KOPT-K1 (cell line): ENCODE measurements at regions not wholly inside any gene's neighbourhood (a gene's known extent, or its start where the extent isn't known, plus 50 kb on each side); places are given as distances from the start of the nearest gene placed in this dataset.

Experiments
- H3K27ac ChIP-seq: fragments of 200-600 bp; sonication (generic); 2 replicates; pipeline ENCODE4 v1.5.1; 2016; ENCODE audit warnings: antibody characterized with exemption, mild to moderate bottlenecking, low read depth, low read length; ENCODE audit not compliant: poor library complexity, severe bottlenecking
- H3K36me3 ChIP-seq: fragments of 200-600 bp; sonication (generic); 2 replicates; pipeline ENCODE4 v1.5.1; 2017; ENCODE audit warnings: antibody characterized with exemption, mild to moderate bottlenecking, low read length, moderate library complexity; ENCODE audit not compliant: insufficient read depth
- H3K9me3 ChIP-seq: fragments of 200-600 bp; sonication (generic); 2 replicates; pipeline ENCODE4 v1.5.1; 2017; ENCODE audit warnings: antibody characterized with exemption, low read length, mild to moderate bottlenecking; ENCODE audit not compliant: insufficient read depth, poor library complexity, severe bottlenecking

DNA sequence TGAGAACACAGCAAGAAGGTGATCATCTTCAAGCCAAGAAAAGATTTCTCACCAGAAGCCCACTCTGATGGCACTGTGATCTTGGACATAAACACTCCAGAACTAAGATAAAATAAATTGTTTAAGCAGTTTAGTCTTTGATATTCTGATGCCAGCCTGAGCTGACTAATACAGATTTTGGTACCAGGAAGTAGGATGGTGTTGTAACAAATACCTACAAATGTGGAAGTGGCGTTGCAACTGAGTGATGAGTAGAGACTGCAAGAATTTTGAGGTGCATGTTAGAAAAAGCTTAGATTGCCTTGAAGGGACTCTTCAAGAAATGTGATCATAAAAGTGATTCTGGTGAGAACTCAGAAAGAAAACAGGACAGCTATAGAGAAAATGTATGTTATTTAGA is 592.4 kb upstream of the DAB2 start:
- no peaks in the 10 kb centered on the region for H3K36me3 ChIP-seq
- peaks cover 11% of the 10 kb centered on the region for H3K9me3 ChIP-seq
- H3K27ac ChIP-seq: no peak overlapping the region

- Histone ChIP-seq H3K9me3 (peaks cover 4% of the 10 kb centered on the region), H3K27ac (no peak overlapping the region)
These were observed 585.7 kb upstream of the DAB2 start for GRCh38 chr5:40010436-40010835.

GRCh38 chr5:40006260-40006659 is 581.5 kb upstream of the DAB2 start:
- no peak overlapping the region for H3K27ac ChIP-seq
- peaks cover 4% of the 10 kb centered on the region for H3K9me3 ChIP-seq
- no peaks in the 10 kb centered on the region for H3K36me3 ChIP-seq

More at GRCh38 chr5:40010436-40010835, 585.7 kb upstream of the DAB2 start:
- no peaks in the 10 kb centered on the region for H3K36me3 ChIP-seq

DNA sequence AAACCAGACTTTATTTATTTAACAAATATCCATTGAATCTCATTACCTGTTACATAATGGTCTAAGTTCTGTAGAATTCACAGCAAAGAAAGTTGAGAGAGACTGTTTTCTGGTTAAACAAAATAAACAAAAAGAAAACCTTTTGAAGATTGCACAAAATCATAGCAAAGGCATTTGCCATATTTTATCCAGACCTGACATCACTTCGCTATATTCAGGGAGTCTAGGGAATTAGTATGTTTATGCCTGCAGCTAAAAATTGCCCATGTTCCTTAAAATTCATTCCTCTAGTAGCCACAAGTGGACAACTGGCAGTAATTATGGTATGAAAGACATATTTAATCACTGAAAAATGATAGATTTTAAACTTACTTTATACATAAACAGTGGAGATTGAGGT is 577.0 kb upstream of the DAB2 start:
- Histone ChIP-seq H3K27ac (no peak overlapping the region), H3K9me3 (no peaks in the 10 kb centered on the region), H3K36me3 (no peaks in the 10 kb centered on the region)

DNA sequence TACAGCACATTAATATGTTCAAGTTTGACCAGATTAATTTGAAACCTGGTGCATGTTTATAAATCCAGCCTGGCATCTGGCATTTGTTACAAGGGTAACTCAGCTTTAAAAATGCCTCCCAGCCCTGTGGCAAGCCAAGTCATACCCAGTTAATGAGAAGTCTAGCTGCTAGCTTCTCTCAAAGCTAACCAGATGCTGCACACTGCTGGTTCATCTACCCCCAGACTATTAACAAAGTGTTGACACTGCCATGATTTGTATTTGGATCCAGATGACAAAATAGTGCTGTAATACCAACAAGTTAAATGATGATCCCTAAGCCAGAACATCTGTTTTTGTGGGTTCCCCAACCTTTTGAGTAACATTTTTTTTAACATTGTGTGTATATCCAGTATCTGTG is 573.7 kb upstream of the DAB2 start:
- no peaks in the 10 kb centered on the region for H3K9me3 ChIP-seq
- H3K36me3 ChIP-seq: no peaks in the 10 kb centered on the region
- H3K27ac ChIP-seq: no peak overlapping the region

GRCh38 chr5:39995990-39996389 is 571.2 kb upstream of the DAB2 start:
- Histone ChIP-seq H3K27ac (no peak overlapping the region), H3K9me3 (no peaks in the 10 kb centered on the region), H3K36me3 (no peaks in the 10 kb centered on the region)

DNA sequence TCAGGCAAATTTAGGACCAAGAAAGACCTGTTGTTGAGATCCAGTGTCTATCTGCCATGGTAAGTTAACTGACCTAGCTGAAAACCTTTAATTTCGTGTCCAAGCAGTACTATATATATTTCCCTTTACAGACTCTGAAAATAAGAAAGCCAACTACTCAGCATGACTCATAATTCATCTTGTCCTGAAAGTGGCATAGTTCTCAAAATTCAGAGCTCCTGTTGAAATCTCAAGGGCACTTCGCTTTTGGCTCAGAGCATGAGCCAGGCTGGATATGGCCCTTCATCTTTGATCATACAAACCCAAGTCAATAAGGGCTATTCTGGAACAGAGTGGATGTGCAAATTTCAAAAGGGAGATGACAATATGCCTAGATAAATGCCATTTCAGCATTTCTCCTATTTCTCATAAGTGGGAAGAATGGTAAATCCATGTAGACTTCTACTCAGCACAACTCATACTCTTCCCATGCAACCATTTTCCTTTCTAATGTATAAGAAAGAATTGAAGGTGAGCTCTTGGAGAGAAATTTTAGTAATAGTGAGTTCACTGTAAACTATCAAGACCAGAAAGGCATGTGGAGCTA is 567.9 kb upstream of the DAB2 start:
- Histone ChIP-seq H3K9me3 (no peaks in the 10 kb centered on the region), H3K27ac (no peak overlapping the region), H3K36me3 (no peaks in the 10 kb centered on the region)

DNA sequence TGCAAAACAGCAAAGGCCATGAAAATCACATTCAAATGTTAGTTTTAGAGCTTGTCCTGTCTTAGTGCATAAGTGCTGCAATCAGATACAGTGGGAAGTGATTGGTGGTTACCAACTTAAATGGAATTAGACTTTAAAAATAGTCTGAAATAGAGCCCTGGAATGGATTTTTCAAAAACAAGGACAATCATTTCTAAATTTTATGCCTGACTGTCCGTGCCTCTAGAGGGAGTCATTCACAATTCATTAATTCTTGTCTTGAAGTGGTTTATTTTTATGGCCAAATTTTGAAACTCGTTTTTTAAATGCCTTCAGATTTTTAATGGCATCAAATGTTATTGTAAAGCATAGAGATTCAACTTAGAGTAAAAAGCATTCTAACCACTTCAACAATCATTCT is 561.8 kb upstream of the DAB2 start:
- Histone ChIP-seq H3K36me3 (no peaks in the 10 kb centered on the region), H3K27ac (no peak overlapping the region), H3K9me3 (no peaks in the 10 kb centered on the region)

DNA sequence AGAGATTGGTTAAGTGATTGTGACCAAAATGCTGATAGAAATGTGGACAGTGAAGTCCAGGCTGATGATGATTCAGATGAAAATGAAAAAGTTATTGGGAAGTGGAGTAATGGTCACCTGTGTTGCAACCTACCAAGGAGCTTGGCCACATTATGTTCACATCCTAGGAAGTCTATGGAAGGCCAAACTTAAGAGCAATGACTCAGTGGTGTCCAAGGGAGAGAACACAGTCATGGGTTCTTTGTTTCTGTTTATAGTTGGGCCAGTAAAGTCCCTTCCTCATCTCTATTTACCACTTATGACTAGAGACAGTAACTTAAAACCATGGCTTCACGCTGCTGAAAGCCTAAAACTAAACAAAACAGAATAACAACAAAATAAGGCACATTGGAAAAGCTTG is 555.3 kb upstream of the DAB2 start:
- Histone ChIP-seq H3K36me3 (no peaks in the 10 kb centered on the region), H3K9me3 (no peaks in the 10 kb centered on the region), H3K27ac (no peak overlapping the region)

- H3K27ac ChIP-seq: no peak overlapping the region
- no peaks in the 10 kb centered on the region for H3K36me3 ChIP-seq
- no peaks in the 10 kb centered on the region for H3K9me3 ChIP-seq
These were observed 552.4 kb upstream of the DAB2 start for GRCh38 chr5:39977066-39977655.

DNA sequence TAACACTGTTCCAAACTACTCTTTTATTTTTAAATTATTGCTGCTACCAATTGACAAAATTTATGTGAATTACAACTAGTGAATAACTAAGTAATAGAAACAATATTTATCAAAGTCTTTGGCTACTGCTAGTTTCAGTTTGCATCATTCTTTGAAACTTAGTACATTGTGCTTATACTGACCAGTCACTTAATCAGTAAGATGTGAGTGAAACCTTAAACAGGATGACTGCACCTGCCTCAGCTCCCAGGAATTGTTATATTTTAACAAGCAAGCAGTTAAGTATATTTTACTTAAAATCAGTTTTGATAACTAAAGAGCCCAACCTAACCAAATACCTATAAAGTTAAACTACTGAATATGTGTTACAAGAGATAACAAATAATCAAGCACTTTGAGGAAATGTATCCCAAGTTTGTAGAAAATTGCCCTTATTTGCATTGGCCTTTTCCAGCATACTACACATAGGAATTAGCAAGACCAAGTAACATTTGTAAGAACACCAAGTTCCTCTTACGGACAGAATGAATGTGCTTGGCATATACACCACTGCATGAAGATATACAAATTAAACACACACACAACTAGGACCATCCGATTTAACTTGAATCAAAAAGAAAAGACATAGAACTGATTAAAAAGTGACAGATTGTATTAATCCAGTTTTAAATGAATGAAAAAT is 545.5 kb upstream of the DAB2 start:
- no peak overlapping the region for H3K27ac ChIP-seq
- H3K36me3 ChIP-seq: no peaks in the 10 kb centered on the region
- no peaks in the 10 kb centered on the region for H3K9me3 ChIP-seq

DNA sequence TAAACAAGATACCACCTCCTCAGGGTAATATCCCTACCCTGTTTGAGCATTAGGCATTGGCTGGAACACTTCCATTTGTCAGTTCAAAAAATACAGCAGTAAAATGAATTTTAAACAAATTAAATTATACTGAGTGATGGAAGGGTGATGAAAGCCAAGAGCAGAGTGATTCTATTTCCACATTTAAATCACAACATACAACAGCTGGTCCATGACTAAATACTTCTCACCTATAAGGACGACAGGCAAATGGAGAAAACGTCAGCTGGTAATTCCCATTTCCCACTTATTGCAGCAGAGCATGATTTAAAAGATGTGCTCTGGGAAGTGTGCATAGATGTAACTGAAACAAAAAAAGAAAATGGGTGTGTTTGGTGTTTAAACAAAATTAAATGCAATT is 543.6 kb upstream of the DAB2 start:
- no peaks in the 10 kb centered on the region for H3K9me3 ChIP-seq
- H3K27ac ChIP-seq: no peak overlapping the region
- H3K36me3 ChIP-seq: no peaks in the 10 kb centered on the region

DNA sequence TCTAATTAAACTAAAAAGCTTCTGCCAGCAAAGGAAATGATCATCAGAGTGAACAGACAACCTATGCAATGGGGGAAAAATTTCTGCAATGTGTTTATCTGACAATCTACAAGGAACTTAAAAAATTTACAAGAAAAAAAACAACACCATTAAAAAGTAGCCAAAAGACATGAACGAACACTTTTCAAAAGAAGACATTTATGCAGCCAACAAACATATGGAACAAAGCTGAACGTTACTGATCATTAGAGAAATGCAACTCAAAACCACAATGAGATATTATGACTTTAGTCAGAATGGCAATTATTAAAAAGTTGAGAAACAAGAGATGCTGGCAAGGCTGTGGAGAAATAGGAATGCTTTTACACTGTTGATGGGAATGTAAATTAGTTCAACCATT is 530.4 kb upstream of the DAB2 start:
- Histone ChIP-seq H3K36me3 (no peaks in the 10 kb centered on the region), H3K9me3 (peaks cover 7% of the 10 kb centered on the region), H3K27ac (no peak overlapping the region)

DNA sequence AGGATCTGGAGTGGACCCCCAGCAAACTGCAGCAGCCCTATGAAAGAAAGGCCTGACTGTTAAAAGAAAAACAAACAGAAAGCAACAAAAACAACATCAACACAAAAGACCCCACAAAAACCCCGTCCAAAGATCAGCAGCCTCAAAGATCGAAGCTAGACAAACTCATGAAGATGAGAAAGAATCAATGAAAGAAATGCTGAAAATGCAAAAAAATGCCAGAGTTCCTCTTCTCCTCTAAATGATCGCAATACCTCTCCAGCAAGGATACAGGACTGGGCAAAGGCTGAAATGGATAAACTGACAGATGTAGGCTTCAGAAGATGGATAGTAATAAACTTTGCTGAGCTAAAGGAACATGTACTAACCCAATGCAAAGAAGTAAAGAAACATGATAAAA is 526.3 kb upstream of the DAB2 start:
- peaks cover 7% of the 10 kb centered on the region for H3K9me3 ChIP-seq
- H3K27ac ChIP-seq: no peak overlapping the region
- H3K36me3 ChIP-seq: no peaks in the 10 kb centered on the region

GRCh38 chr5:39948867-39949468 is 524.2 kb upstream of the DAB2 start:
- no peak overlapping the region for H3K27ac ChIP-seq
- no peaks in the 10 kb centered on the region for H3K36me3 ChIP-seq
- peaks cover 7% of the 10 kb centered on the region for H3K9me3 ChIP-seq

- H3K36me3 ChIP-seq: no peaks in the 10 kb centered on the region
- H3K27ac ChIP-seq: no peak overlapping the region
- peaks cover 7% of the 10 kb centered on the region for H3K9me3 ChIP-seq
These were observed 523.6 kb upstream of the DAB2 start for GRCh38 chr5:39948341-39948740.
